Glomerular visceral epithelial cell (primary cell): ENCODE measurements at regions not wholly inside any gene's neighbourhood (a gene's known extent, or its start where the extent isn't known, plus 50 kb on each side); places are given as distances from the start of the nearest gene placed in this dataset.

Experiments used
- DNase-seq: peaks from one replicate; pipeline ENCODE4 v3.0.0-alpha.2; 2016; ENCODE audit errors: extremely low spot score

DNA sequence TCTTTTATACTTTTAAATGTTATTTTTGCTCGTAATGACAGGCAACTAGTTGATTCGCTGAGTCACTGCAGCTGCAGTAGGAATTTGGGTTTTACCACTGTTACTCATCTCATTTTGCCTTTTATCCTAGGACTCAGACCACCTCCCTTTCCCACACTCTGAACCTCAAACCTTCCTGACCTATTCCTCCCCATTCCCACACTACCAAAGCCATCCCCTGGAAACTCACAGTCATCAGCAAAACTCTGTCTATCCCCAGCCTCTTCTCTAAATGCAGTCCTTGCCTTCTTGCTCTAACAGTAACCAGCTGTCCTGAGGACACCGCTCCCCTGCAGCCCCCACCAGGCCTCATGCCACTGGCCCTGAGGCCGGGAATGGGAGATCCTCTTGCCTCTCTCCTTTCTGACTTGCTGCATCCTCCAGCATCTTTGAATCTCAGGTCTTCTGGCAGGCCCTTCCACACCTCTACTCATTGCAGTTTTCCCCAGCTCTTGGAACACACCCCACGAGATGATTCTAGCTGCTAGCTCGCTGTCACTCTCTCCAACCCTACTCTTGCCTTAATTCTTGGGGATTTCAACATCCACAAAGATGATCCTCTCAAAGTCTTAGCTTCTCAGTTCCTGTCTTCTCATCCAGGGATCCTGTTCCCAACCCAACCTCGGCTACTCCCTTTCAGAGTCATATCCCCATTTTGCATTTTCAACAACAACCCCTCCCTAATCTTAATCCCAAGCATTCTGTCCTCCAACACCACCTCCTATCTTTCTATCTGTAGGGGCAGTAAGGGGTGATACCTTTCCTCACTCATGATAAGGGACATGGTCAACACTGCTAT, 55.9 kb upstream of the C3orf80 start:
- peak; percentile 81 for DNase-seq

DNA sequence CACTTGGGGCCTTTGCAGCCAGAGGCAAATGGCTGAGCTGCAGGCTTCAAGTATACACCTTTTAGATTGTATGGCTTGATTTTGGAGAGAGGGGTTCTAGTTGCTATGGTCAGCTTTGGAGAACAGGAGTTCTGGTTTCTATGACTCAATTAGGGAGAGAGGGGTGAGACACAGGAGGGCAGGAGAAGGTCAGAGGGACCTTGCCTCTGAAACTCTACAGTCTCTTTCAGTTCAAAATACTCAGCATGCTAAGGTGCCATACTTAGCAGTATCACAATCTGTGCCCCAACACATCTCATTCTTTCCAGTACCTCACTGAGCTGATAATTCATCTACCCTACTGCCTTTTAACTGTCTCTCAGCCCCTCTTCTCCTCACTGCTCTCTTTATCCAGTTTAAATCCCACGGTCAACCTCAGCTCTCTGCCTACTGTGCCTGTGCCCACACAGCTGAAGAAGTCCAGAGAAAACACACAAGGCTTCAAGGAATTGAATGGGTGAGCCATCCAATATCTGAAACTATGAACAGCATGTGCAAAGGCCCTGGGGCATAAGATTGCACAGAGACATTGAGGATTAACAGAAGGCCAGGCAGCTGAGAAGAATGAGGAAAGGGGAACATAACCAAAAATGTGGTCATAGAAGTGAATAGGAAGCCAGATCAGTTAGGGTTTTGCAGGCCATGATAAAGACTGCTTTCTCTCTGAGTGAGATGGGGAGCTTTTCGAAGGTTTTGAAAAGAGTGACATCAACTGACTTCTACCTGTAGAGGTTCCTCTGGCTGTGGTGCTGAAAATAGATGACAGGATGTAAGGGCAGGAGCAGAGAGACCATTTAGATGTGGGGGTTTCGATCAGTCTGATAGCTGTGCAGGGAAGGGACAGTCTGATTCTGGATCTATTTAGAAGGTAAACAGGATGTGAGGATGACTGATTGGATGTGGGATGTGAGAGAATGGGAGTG, 54.5 kb upstream of the C3orf80 start:
- DNase-seq, result no peak

DNA sequence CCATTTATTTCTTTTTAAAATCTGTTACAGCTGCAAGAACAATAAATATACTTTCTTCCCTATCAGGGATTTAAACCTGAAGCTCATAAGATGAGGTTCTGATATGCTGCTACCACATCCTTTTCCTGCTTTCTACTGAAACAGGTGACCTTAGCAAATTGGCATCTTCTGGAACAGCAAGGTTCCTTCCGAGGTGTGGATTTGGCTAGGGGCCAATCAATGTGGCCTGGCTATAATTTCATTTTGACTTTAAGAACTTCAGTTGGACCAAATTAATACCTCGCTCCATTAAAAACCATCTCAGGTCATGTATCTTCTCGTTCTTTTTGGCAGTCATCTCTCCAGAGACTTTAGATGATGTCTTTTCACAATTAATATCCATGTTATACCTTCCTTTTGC, 53.4 kb upstream of the C3orf80 start:
- DNase-seq, result no peak

DNA sequence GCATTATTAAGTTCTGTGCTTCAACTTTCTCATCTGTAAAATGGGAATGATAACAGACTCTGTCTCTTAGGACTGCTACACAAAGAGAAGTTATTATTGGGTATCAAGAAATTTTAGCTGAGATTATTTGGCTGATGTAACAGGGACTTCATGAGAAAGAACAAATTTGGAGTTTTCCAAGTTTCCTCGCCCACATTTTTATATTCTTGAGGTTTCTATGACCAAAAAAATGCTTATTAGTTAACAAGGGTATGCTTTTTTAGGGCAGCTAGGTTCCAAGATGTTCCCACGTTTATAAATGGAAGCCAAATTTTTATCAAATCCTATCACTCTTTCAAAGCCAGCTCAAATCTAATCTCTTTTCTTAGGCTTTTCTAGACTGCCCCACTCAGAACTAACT, 50.6 kb upstream of the C3orf80 start:
- no peak for DNase-seq
